HG02943 (cell line): ENCODE measurements at regions not wholly inside any gene's neighbourhood (a gene's known extent, or its start where the extent isn't known, plus 50 kb on each side); places are given as distances from the start of the nearest gene placed in this dataset.
A peak's percentile ranks its signal among the peaks of the same experiment; 100 is the strongest.

Experiments used
- ATAC-seq: cut with Tn5 transposase; IDR thresholded peaks from one replicate; pipeline ENCODE4 v1.9.1; 2021; ENCODE audit warnings: mild to moderate bottlenecking, low read depth, moderate library complexity; ENCODE audit not compliant: unreplicated experiment

DNA sequence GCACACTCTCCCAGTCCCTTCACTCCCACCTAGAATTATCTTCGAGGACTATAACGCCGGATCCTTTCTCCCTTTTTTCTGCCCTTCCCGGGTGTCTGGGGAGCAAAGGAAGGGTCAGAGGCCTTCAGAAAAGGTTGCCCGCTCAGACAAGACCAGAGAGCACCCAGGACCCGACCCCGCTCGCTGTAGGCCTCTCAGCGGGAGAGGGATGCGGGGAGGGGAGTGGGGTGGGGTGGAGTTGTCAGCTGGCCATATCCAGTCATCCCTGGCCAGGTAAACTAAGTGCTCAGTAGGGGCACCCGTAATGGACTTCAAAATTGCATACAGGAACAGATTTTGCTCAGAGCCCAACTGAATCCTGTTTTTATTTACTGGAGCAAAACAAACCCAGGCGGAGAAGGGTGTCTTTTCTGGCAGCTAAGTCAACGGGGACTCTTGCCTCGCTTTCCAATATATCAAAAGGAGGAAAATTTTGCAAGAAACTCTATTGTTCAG is 65.0 kb downstream of the NOL4 start:
- no peak for ATAC-seq

DNA sequence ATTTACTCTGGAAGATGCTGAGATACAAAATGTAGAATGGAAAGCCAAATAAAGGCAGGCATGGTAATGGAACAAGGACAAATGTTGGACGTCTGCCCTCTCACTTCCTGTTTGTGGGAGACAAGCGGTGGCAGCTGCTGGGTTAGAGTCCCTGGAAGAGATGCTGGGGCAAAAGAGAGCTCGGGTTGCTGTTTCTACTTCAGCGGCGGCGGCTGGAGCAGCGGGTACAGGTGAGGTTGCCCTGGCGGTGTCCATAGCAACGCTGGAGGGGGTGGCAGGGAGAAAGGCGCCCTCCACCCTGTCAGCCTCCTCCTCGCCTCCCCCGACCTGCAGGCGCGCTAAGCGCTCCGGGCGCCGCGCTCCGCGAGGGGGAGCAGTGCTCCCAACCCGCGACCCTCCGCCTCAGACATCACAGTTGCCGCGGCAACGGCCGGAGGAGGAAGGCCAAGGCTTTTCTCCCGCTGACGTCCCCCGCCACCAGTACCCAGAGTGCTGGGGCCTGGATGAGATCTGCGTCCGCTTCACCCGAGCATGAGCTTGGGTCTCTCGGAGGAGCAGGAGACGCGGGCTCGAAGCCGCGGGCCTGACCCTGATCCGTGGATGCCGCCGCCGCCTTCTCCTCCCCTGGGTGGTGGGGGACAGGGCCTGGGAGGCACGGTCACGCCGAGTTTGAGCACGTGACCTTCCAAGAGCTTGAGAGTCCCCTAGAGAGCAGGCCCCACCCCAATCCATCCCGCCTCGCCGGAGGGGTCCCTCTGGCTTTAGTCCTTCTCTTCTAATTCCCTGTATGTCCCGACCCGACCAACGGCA is 65.6 kb downstream of the NOL4 start:
- ATAC-seq: no peak

DNA sequence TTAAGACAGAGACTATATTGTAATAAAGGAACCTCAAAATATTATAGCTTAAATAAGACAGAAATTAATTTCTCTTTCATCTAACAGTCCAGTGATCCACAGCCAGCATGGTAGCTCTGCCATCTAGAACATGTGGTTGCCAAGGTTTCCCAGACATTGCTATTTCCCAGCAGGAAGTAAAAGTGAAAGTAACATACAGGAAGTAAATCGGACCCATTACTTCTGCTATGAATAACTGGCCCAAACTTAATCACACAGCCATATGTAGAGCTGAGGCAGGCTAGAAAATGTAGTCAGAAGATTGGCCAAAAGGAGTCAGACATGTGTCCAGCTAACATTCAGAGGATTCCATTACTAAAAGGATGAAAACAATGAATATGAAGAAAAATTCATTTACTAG is 71.0 kb downstream of the NOL4 start:
- ATAC-seq: no peak

DNA sequence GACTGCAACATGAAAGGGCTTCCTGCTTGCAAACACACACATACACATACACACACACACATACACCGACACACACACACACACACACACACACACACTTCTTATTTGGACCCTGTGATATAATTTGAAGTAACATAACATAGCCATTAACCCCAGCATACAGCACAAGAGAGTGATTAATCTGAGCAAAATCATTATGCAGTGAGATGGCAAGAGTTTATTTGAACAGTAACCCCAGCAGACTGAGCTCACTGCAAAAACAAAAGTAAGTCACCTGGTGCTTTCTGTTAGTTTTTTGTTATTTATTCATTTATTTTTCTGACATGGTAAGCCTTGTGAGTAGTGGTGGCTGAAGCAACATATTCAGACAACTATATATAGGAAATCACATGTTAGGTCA is 93.7 kb downstream of the NOL4 start:
- no peak for ATAC-seq

DNA sequence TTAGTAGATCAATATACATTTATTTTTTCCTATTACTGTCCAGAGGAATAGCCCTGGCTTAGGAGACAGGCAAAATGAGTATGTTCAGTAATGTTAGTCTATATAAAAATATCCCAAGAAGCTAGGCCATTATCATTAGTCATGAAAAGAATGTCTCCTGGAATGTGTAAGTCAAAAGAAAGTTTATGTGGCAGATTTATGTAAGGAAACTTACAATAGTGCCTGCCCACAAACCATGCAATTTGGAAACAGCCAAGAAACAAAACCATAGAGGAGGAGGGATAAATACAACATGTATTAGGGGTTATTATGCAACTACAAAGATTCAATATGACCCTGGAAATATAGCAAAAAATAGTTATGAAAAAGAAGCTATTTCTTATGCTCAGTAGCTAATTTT is 96.3 kb downstream of the NOL4 start:
- ATAC-seq: no peak

DNA sequence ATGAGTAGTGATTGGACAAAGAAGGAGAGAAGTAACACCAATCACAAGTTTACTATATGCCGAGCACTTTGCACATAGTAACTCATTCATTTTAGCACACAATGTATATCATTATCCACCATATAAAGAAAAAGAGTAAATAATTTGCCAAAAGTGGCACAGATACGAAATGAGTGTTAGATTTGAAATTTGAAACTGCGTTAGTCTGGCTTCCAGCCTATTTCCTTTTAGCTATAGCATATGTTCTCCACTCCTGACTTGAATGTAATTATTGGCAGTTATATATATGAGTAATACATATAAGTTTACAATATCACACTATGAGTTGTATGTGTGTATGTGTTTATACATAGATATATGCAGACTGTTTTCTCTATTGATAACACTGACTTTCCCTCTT is 98.6 kb downstream of the NOL4 start:
- ATAC-seq: no peak

DNA sequence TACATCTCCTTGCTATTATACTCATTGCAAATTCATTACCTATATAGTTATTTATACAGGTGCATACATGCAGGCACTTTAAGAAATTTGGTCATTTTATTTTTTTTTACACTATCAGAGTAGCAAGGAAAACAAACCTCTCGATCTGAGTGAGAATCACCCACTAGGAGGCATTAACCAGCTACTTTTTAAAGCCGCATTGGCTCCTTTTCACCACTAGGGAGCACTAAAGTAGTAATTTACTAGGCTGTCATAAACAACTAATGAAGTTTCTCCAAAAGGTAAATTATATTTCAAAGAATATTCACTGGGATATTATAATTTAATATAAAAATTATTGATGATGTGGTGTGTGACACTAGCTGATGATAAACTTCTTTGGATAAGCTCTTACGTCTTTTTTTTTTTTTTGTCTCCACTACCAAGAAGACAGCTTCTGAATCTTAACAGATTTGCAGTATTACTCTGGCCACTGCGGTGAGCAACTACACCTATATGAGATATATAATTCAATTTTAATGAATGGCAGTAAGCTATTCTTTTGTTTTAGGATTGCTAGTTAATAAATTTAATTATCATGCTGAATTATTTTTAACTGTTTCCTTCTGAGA is 101.9 kb downstream of the NOL4 start:
- peak; percentile 89 for ATAC-seq

DNA sequence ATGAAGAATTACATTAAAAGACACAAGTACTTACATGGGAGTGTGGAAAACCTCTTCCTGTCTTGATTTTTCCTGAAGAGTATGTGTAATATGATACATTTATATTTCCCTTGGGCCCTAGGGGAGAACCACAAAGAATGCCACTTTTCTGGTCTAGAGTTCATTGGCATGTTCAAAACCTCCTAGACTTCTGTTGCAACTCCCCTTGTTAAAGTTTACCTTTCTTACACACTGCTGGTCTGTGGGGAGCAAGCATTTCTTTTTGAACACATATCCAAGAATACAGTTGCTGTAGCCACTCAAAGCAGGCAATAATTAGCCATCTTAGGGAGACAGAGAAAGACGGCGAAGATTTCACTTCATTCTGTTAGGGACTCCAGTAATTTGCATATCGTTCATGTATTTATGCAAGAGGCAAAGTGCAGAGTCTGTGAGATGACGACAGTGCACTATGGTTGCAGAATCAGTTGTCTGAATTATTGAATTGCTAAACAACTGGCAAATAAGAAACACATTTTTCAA is 103.5 kb downstream of the NOL4 start:
- no peak for ATAC-seq

DNA sequence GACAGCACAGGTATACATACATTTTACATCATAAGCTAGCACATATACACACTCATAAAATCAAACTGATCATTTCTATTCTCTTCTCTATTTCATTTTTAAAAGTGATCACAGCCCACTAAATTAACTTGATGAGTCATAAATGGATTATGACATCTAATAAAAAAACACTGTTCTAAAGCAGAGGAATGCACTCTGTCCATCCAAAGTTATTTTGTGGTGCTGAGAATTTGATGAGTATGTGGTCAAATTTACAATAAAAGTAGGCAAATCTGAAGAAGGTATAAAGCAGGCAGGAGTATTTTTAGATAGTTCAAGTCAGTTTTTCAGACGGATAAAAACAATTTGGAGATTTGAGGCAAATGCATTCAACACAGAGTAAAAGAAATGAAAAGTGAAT is 104.4 kb downstream of the NOL4 start:
- ATAC-seq: no peak

DNA sequence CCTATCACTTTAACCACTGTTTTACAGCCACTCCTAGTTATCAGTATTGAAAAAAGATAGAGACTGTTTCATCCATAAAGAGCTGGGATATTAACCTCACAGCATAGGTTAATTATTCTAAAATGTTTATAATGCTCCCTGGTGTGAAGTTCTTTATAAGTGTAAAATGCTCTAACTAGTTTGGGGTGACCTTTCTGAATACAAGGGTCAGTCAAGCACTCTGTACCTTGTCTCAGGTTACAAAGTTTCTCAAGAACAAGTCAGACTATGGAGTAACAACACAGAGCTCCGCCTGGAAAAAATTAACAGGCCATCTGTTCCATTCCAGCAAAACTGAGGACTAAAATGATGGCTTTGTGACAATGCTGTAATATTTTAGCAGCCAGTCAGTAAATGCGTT is 107.4 kb downstream of the NOL4 start:
- ATAC-seq: no peak

DNA sequence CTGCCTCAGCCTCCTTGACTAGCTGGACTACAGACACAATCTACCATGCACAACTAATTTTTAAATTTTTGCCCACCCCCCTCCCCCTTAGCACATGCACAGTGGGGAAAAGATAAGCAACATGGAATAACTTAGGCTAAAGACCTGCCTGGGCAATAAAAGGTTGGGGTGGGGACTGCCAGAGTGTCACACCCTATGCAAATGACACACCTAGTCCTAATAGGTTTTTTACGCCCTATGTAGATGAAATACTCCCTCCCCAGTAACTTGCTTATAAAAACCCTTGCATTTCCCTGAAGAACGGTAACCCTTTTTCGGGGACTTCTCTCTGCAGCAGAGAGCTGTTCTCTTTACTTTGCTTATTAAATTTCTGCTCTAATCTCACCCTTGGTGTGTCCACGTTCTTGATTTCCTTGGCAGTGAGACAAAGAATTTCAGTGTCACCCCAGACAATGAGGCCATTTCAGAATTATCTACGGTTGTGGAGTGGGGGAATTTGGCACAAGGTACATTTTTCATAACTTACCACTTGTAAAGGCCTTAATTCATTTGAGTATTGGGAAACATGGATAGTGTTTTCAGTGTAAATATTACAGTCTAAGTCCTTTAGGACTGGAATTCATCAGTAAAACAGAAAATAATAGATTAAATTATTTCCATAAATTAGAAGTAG is 109.2 kb downstream of the NOL4 start:
- no peak for ATAC-seq

DNA sequence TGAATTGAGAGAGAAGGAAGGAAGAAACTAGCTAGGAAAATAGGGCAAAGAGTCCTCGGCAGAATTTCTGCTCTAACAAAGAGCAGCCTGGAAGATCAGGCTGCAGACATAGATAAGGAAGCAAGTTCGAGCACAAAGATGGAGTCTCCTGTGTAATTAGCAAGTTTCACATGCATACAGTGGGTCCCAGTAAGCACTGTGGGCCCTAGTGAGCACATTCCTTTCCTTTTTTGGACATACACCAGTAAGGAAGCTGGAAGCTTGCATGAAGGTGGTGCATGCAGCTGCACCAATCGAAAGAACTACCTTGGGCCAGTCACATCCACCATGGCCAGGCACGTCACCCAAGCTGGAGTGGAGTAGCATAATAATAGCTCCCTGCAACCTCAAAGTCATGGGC is 109.7 kb downstream of the NOL4 start:
- no peak for ATAC-seq

DNA sequence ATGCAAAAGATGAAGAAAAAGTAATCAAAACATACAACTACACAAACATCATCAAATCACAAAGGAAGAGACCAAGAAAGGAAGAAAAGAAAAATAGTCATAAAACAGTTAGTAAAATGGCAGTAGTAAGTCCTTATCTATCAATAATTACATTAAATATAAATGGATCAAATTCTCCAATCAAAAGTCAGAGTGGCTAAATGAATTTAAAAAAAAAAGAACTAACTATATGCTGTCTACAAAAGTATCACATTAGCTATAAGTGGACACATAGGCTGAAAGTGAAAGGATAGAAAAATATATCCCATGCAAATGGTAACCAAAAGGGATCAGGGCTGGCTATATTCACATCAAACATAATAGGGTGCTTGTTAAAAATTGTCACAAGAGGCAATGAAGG is 116.5 kb downstream of the NOL4 start:
- ATAC-seq: no peak

DNA sequence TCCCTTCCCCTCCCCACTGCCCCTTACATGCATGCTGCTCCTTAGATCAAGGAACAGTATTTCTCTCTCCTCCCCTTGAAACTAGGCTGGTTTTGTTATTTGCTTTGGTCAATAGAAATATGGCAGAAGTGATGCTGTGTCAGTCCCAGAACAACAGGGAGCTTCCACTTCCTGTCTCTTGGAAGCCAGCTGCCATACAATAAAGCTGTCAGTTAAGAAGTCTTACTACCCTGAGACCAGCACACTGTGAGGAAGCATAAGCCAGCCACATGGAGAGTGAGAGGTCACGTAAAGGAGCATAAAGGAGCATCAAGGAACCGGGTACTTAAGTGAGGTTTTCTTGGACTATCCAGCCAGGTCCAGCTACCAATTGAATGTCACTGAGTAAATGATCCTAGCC is 126.6 kb downstream of the NOL4 start:
- no peak for ATAC-seq

DNA sequence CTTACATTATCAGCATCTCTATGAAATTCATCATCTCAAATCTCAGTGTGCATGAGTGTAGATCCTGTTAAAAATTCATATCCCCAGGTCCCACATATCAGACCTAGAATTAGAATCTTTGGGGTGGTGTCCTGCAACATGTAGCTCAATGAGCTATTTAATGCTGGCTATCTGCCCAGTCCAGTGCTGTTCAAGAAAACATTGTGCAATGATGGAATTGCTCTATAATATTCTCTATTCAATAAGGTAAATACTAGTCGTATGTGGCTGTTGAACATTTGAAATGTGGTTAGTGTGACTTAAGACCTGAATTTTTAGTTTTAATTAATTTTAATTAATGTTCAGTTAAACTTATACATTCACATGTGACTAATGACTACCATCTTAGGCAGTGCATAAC is 127.4 kb downstream of the NOL4 start:
- no peak for ATAC-seq

DNA sequence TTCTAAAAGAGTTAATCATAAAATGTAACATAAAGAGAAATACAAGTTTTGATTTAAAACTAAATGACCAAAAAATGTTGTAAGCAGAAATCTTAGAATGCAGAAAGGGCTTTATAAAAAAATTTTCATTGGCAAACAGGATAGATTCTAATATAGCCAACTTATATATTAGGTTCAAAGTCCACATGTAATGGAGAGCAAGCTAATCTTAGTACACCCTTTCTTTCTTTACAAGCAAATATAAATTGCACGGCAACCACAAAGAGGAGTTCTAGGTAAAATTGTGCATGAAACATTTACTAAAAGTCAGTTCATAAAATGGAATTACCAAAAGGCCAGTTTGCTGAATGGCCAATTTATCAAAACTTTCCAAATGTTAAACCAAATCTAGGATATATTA is 130.6 kb downstream of the NOL4 start:
- ATAC-seq: no peak

DNA sequence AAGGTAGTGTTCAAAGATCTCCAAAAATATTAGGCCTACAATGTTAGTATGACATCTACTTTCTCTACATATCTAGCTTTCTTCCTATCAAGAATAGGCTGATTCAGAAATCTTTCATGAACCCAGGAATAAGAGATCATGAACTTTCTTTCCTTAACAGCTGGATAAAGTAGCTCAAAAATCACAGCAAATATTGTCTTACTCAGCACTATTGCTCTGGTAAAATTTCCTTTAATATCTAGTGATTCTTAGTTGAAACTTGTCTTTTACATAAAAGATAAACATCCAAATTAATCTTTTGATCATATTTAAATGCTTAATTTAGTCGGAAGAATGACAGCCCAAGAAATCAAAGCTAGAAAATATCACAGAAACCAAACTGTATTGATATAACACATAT is 131.9 kb downstream of the NOL4 start:
- ATAC-seq: no peak

DNA sequence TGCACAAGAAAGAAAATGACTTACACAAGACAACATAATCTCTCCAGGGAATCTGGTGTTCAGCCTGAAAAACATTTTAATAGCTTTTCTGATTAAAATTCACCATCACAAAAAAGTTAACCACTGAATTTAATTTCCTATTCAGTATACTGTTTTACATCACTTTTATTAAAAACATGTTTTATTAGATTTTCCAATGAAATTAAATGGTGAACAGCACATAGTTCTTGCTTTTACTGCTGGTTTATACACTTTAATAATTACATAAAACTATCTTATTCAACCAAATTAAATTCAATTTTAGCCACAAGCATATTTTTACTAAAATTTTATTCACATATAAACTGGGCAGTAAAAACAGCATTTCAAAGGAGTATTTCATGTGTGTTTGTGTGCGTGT is 138.3 kb downstream of the NOL4 start:
- no peak for ATAC-seq

DNA sequence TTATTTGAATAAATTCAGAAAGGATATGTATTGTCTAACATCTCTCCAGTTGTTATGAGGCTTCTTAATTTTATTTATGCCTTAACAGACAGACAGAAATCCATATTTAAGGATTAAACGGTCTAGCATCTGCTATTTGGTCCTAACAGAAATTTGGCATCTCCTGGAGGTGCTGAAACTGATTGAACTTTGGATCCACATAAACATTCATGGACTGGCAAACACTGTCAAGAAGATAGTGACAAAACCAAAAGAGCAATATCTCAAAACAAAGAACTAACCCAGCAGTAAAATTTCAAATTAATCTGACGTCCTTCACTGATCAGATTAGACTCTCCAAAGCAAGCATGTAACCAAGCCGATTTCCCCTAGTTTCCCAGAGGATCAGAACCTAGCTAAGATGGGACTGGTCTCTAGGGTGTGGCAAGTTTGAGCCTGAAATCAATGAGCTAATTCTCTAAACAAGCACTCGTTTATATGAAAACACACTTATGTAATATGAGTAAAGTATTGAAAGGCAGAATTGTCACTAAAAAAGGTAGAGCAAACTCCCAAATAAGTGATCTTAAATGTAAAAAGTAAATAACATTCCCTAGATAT is 139.5 kb downstream of the NOL4 start:
- ATAC-seq: no peak

DNA sequence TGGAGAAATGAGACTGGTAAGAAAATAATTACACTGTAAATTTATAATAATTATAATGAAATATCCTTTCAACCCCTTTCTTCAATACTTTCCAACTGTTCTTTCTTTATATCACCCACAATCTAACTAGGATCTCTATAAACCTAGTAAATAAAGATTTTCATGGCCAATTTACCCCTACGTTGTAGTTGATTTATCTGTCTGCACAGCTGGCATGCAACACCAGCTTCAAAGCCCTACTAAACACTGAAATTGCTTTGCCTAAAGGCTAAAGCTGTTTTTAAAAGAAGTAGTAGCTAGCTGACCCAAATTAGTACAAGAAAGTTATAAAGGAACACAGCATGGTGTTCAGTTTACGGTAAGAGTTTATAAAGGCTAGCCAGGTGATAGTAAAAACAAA is 140.1 kb downstream of the NOL4 start:
- no peak for ATAC-seq

DNA sequence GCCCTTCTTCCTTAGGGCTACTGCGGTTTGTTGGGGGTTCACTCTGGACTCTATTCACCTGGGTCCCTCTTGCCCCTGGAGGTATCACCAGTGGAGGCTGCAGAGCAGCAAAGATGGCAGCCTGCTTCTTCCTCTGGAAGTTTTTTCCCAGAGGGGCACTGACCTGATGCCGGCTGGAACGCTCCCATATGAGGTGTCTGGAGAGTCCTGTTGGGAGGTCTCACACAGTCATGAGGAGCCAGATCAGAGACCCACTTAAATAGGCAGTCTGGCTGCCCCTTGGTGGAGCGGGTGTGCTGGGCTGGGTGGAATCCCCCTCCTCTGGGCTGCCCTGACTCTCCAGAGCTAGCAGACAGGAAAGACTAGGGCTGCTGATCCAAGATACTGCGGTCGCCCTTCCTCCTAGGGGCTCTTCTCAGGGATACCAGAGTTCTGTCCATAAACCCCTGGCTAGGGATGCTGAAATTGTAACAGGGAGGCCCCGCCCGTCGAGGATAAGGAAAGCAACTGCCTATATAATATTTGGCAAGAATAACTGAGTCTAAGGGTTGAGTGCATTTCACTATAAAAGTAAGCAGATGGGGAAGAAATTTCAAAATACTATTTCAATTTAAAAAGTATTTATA is 140.7 kb downstream of the NOL4 start:
- no peak for ATAC-seq
